Epithelial cell of esophagus (primary cell): ENCODE measurements at regions not wholly inside any gene's neighbourhood (a gene's known extent, or its start where the extent isn't known, plus 50 kb on each side); places are given as distances from the start of the nearest gene placed in this dataset.

Experiments
- DNase-seq: peaks from one replicate; pipeline ENCODE4 v3.0.0; 2010; ENCODE audit warnings: low read depth
- H3K4me3 ChIP-seq: 2 replicates; pipeline ENCODE4 v1.5.1; 2011; ENCODE audit warnings: mild to moderate bottlenecking, low read length, control low read depth
- TF ChIP-seq, protein P1 (sequence below): IDR thresholded peaks from 2 replicates; pipeline ENCODE4 v1.5.1; 2011; ENCODE audit warnings: low read depth, mild to moderate bottlenecking, low read length, control low read depth, inconsistent platforms; ENCODE audit not compliant: insufficient read depth; ENCODE audit errors: missing control alignments

DNA sequence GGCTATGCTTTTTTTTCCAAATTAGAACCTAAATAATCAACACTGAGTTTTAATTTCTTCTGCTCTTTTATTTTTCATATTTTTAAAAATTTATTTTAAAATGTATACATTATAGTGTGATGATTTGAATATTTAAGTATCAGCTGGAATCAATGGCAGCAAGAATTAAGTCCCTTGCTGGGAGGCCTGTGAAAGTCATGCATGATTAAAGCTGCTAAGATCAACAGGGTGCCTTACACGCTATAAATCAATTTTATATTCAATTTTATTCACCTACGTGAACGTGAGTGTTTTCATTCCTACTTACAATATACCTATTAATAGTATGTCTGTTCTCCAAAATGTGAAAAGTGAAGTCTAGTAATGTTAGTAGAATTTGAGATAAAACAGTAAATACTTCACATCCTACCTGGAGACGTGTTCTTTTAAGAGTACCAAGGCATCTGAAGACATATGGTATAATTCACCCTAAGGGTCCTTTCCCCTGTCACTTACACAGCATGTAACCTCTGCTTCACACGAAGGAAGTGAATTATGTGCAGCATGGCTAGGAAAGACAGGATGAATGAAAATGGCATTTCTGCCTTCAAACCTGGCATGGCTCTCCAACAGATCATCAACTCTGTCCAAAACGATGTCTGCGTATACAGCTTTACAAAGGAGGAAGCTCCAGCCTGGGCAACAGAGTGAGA lies 640.4 kb upstream of the ROBO1 start:
- TF ChIP-seq, protein P1, sequence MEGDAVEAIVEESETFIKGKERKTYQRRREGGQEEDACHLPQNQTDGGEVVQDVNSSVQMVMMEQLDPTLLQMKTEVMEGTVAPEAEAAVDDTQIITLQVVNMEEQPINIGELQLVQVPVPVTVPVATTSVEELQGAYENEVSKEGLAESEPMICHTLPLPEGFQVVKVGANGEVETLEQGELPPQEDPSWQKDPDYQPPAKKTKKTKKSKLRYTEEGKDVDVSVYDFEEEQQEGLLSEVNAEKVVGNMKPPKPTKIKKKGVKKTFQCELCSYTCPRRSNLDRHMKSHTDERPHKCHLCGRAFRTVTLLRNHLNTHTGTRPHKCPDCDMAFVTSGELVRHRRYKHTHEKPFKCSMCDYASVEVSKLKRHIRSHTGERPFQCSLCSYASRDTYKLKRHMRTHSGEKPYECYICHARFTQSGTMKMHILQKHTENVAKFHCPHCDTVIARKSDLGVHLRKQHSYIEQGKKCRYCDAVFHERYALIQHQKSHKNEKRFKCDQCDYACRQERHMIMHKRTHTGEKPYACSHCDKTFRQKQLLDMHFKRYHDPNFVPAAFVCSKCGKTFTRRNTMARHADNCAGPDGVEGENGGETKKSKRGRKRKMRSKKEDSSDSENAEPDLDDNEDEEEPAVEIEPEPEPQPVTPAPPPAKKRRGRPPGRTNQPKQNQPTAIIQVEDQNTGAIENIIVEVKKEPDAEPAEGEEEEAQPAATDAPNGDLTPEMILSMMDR, result no peak
- H3K4me3 ChIP-seq, result no peak overlapping the region
- DNase-seq, result no peak

DNA sequence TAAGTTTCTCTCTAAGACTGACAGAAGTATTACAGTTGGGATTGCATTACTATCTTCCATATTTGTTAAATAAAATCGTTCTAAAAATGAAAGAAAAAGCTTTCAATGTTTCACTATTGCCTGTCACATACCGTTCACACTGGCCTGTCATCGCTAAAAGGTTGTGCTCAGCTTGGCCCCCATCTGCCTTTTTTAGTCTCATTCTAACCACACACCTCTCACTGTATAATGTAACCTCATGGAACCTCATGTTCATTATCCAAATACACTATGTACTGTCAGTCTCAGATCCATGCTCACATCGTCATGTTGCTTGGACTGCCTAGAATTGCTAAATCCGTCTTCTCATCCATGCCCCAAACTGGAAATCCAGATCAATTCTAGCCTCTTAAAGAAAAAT lies 637.8 kb upstream of the ROBO1 start:
- DNase-seq, result no peak
- TF ChIP-seq, protein P1, result no peak
- no peak overlapping the region for H3K4me3 ChIP-seq

DNA sequence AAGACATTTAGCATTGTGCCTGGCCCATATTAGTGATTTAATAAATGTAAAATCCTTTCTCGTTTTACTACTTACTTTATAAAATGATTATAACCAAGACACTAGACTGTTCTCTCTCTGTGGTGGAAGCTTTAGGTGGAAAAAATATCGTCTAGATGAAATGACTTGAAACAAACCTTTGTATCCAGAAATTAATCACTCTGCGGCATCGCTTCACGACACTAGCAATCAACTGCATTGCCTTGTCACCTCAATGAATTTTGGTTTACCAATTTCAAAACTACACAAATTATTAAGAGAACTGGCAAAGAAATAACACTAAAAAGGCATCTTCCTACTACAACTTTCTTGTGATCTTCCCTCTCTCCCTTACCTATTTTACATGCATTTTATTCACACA lies 627.2 kb upstream of the ROBO1 start:
- TF ChIP-seq, protein P1, result no peak
- no peak for DNase-seq
- no peak overlapping the region for H3K4me3 ChIP-seq

DNA sequence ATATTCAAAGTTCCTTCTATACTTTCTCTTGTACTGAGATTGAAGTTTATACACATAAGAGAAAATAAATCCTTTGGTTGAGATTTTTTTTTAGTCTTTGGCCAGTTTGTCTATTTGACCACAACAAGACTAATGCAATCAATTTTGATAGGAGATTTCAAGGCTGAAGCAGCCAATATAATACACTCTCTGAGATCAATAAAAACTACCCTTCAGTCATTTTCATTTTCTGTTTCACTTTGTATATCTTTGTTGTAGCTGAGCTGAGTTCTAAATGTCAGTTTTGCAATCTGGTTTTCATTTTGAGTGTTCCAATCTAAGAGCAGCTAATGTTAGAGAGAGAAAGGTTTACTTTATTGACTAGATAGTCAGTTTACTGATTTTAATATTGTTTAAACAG lies 623.8 kb upstream of the ROBO1 start:
- H3K4me3 ChIP-seq, result no peak overlapping the region
- no peak for DNase-seq
- TF ChIP-seq, protein P1, result no peak

DNA sequence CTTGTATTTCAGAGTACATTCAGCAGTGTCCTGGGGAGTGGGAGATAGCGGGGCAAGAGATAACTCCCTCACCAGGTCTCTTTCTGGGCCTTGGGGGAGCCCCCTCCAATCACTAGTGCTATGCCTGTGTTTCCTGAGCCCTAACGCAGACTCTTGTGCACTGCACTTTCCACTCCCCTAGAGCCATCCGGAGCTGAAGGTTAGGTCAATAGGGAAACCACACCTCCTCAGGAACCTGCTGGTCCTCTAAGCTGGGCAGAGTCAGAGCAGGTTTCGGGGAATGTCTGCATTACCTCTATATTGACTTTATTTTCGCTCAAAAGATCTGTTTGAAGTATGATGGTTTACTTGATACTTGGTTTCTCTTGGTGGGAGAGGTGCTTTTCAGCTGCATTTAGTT lies 617.0 kb upstream of the ROBO1 start:
- no peak overlapping the region for H3K4me3 ChIP-seq
- TF ChIP-seq, protein P1, result no peak
- no peak for DNase-seq

DNA sequence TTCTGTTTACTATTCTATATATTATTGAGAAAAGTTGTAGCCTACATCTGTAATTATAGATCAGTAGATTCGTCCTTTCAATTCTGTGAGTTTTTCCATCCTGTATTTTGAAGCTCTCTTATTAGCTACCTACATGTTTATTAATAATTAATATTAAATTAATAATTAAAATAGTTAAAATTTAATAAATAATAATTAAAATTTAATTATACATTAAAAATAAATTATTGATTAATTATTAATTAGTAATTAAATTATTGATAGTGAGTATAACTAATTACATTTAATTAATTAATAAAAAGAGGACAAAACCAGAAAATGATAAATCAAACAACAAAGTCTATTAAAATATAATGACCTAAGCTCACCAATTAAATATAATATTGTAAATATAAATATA lies 606.6 kb upstream of the ROBO1 start:
- no peak overlapping the region for H3K4me3 ChIP-seq
- TF ChIP-seq, protein P1, result no peak
- no peak for DNase-seq

DNA sequence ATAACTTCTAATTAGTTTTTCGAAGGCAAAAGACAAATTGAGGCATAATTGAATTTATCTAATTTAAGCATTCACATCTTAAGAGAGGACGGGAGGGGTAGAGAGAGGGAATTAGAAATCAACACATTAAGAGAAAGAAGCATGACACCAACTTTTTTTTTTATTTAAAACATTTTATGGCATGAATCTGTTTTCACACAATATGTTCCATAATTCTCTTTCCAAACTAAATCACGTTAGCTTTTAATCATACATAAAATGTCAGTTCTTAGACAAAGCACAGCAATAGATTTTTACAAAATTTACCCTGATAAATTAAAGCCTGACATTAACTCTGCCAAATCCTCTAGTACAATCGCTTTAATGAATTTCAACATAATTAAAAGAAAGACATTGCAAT lies 600.8 kb upstream of the ROBO1 start:
- no peak for DNase-seq
- no peak overlapping the region for H3K4me3 ChIP-seq
- TF ChIP-seq, protein P1, result no peak
